ENCODE measurements at regions not wholly inside any gene's neighbourhood (a gene's known extent, or its start where the extent isn't known, plus 50 kb on each side); places are given as distances from the start of the nearest gene placed in this dataset.

GRCh38 chr17:81345228-81346089 is 49.8 kb upstream of the BAHCC1 start:
- peak; percentile 92 for DNase-seq (ENCODE audit: low read depth)

Measured in fibroblast of gingiva (primary cell).